GM18870 (cell line): ENCODE measurements at regions not wholly inside any gene's neighbourhood (a gene's known extent, or its start where the extent isn't known, plus 50 kb on each side); places are given as distances from the start of the nearest gene placed in this dataset.
"Not testable (repeated sequence)": the region's sequence is repeated elsewhere in the genome, so short reads cannot be mapped to it uniquely, and the experiment has no call there.

Experiments
- ATAC-seq: cut with Tn5 transposase; IDR thresholded peaks from one replicate; pipeline ENCODE4 v1.9.1; 2021; ENCODE audit warnings: moderate library complexity; ENCODE audit not compliant: unreplicated experiment

GRCh38 chr4:188432328-188432727, 293.1 kb downstream of the TRIML1 start:
- ATAC-seq = no peak

GRCh38 chr4:188433741-188434315, 294.6 kb downstream of the TRIML1 start:
- no peak for ATAC-seq

- ATAC-seq = no peak
Observed at GRCh38 chr4:188434643-188435042, 295.4 kb downstream of the TRIML1 start.

GRCh38 chr4:188435381-188435780, 296.1 kb downstream of the TRIML1 start:
- ATAC-seq = no peak

- no peak for ATAC-seq
Observed at GRCh38 chr4:188437535-188437934, 298.3 kb downstream of the TRIML1 start.

- not testable (repeated sequence) for ATAC-seq
Observed at GRCh38 chr4:188438391-188438824, 299.2 kb downstream of the TRIML1 start.

GRCh38 chr4:188439641-188440311, 300.5 kb downstream of the TRIML1 start:
- ATAC-seq = no peak

- no peak for ATAC-seq
Observed at GRCh38 chr4:188444500-188444899, 305.3 kb downstream of the TRIML1 start.

GRCh38 chr4:188448996-188449395, 309.8 kb downstream of the TRIML1 start:
- ATAC-seq = not testable (repeated sequence)

GRCh38 chr4:188450571-188450970, 311.3 kb downstream of the TRIML1 start:
- ATAC-seq = no peak

- no peak for ATAC-seq
Observed at GRCh38 chr4:188452097-188452496, 312.9 kb downstream of the TRIML1 start.

GRCh38 chr4:188454575-188454974, 315.3 kb downstream of the TRIML1 start:
- no peak for ATAC-seq

- ATAC-seq = no peak
Observed at GRCh38 chr4:188455062-188455752, 316.0 kb downstream of the TRIML1 start.

- ATAC-seq = no peak
Observed at GRCh38 chr4:188459381-188459780, 320.1 kb downstream of the TRIML1 start.

GRCh38 chr4:188463909-188464308, 324.7 kb downstream of the TRIML1 start:
- ATAC-seq = no peak

GRCh38 chr4:188466001-188466400, 326.8 kb downstream of the TRIML1 start:
- ATAC-seq = no peak

- no peak for ATAC-seq
Observed at GRCh38 chr4:188484256-188484655, 345.0 kb downstream of the TRIML1 start.

- no peak for ATAC-seq
Observed at GRCh38 chr4:188485906-188486305, 346.7 kb downstream of the TRIML1 start.

- no peak for ATAC-seq
Observed at GRCh38 chr4:188492886-188493285, 353.6 kb downstream of the TRIML1 start.

- no peak for ATAC-seq
Observed at GRCh38 chr4:188495169-188495568, 355.9 kb downstream of the TRIML1 start.

- no peak for ATAC-seq
Observed at GRCh38 chr4:188511431-188511830, 372.2 kb downstream of the TRIML1 start.

GRCh38 chr4:188532751-188533150, 393.5 kb downstream of the TRIML1 start:
- no peak for ATAC-seq
